HG02938 (cell line): ENCODE measurements at regions not wholly inside any gene's neighbourhood (a gene's known extent, or its start where the extent isn't known, plus 50 kb on each side); places are given as distances from the start of the nearest gene placed in this dataset.
A peak's percentile ranks its signal among the peaks of the same experiment; 100 is the strongest.

Source experiments
- ATAC-seq: cut with Tn5 transposase; IDR thresholded peaks from one replicate; pipeline ENCODE4 v1.9.1; 2021; ENCODE audit warnings: mild to moderate bottlenecking, moderate library complexity; ENCODE audit not compliant: unreplicated experiment

DNA sequence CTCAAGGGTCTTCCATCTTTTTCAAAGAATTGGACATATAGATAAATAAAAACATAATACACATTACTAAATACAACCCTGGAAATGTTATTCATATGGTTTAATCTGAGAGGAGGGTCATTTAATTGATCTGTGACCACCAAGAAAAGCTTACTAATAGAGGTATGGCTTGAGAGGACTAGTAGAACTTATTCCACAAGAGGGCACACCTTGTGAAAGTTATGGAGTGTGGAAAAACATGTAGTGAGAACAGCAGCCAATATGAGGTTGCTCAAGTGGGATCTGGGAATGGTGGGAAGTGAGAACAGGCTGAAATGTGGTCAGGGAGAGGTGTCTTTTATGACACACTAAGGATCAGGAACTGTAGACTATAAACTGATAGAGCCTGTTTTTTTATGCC is 973.5 kb upstream of the B3GALT2 start:
- no peak for ATAC-seq

DNA sequence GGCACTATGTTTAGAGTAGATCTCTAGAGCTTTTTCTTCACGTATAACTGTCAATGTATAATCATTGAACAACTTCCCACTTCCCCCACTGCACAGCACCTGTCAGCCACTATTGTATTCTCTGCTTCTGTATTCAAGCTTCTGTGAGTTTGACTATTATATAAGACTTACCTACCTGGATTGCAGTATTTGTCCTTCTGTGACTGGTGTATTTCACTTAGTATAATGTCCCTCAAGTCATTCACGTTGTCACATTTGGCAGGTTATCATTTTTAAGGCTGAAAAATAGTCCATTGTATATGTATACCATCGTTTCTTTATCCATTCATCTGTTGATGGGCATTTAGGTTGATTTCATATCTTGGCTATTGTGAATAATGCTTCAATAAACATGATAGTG is 969.5 kb upstream of the B3GALT2 start:
- ATAC-seq = no peak

DNA sequence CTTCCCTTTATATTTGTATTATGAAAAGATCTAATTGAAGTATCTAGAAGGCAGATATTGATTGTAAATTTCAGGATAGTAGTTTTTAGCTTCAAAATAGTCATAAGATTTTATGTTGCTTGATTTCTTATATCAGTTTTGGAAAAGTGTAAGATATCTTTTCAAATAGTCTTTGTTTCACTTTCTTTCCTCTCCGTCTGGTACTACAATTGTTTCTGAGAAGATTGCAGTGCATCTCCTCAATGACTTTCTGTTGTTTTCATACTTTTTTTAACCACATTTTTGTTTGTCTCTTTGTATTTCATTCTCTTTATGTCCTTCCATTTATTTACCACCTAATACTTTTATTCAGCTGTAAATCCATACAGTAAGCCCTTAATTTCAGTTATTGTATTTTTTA is 964.6 kb upstream of the B3GALT2 start:
- ATAC-seq = no peak

DNA sequence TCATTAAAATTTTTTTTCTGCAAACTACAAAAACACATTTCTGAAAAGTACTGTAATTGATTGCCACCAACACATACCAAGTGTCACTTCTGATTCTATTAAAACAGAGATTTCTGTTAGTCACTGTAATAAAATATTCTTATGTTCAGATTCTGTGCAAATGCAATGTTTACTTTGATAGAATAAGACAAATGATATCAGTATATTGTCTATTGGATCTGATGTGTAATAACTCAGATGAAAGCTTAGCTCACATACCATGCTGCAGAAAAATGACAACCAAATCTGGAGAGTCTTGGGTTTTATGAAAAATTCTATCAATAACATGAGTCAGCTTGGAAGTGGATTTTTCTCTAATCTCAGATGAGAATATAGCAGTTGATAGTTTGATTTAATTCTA is 963.8 kb upstream of the B3GALT2 start:
- no peak for ATAC-seq

DNA sequence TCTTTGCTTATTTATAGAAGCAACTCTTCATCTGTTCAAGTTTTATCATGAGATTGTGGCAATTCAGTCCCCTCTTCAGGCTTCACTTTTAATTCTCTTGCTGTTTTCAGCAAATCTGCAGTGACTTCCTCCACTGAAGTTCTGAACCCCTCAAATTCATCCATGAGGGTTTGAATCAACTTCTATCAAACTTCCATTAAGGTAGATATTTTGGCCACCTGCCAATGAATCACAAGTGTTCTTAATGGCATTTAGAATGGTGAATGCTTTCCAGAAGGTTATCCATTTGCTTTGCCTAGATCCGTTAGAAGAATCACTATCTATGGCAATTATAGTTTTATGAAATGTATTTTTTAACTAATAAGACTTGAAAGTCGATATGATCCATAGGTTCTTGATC is 946.7 kb upstream of the B3GALT2 start:
- no peak for ATAC-seq

DNA sequence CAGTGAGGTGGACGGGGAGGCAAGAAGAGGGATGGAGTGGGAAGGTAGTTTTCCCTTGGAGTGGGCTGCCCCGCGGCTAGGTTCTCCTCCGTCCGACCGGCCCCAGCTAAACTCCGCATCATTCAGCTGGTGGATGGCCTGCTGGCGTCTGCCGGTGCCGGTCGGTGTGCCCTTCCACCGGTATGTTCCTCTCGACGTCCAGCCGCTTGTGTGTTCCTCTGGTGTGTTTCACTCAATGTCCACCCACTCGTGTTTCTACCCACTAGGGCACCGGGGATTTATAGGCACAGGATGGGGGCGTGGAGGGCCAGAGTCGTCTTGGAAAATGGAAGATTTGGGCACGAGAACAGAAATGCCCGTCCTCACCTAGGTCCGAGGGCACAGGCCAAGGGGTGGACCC is 931.7 kb upstream of the B3GALT2 start:
- no peak for ATAC-seq

DNA sequence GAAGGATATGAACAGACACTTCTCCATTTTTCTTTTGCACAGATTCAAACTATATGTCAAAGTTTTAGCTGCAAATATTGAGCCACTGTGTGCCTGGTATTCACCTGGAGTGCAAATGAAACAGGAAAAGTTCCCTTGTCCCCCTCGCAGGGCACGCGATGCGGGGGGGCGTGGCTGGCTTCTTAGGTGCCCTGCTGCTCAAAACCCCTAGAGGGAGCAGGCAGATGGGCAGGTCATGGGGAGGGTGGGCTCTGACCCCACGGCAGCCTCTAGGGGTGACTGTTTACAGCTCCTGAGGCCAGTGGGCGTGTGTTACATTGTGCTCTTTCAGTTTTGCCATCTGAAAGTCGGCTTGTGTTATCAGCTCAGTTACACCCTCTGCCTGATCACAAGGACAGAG is 931.2 kb upstream of the B3GALT2 start:
- ATAC-seq = peak; percentile 53

DNA sequence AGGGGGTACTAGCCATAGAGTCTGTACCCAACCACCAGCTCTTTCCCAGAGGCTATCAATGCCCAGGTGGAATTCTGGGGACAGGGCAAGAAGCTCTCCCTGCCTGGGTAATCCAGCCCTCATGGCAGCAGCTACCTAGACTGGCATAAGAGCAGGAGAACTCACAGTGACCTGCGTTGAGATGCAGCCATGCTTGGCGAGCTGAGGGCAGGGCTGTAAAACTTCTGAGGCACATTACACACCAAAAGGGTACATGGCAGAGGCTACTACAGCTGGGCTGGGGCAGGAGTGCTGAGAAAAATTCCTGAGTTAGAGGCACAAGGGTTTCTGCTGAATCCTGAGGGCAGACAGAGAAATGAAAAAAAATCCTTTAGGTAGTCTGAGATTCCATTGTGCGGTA is 927.9 kb upstream of the B3GALT2 start:
- no peak for ATAC-seq

DNA sequence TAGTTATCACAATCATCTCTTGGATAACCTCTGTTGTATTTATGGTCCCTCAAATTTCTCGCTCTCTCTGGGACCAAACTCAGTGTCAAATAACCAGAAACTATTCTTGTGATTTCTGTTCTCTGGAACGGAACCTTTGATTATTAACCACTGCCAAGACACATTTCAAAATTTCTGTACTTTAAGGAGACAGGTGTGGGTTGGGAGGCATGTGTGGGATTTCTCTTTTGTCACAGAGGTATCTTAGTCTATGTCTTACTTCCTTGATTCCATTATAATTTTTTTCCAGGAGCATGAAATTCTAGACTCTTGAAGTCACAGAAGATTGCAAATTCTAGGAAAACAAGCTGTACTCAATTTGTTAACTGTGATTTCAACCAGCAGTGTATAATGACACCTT is 919.0 kb upstream of the B3GALT2 start:
- no peak for ATAC-seq

DNA sequence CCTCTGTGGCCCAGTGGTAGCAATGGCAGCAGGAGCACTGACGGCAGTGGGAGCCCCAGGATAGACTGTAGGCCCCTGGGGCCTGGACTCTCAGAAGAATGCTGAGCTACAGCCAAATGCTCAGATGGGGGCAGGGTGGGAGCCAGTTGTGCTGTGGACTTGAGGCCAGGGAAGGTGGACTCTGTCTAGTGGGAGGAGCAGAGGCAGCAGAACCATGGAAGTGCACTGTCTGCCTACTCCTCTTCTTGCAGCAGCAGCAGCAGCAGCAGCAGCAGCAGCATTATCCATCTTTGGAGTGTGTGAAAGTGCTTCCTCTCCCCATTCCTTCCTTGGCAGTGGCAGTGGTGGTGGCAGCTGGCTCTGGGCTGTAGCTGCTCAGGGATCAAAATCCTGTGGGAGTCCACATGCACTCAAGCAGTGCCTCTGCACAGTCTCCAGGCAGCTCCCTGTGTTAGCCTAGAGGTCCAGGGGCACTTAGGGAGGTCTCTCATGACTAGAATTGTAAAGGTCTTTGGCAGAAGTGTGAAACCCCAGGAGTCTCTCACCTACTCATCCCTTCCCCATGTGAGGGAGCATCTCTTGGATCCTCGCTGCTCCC is 917.9 kb upstream of the B3GALT2 start:
- ATAC-seq = no peak

DNA sequence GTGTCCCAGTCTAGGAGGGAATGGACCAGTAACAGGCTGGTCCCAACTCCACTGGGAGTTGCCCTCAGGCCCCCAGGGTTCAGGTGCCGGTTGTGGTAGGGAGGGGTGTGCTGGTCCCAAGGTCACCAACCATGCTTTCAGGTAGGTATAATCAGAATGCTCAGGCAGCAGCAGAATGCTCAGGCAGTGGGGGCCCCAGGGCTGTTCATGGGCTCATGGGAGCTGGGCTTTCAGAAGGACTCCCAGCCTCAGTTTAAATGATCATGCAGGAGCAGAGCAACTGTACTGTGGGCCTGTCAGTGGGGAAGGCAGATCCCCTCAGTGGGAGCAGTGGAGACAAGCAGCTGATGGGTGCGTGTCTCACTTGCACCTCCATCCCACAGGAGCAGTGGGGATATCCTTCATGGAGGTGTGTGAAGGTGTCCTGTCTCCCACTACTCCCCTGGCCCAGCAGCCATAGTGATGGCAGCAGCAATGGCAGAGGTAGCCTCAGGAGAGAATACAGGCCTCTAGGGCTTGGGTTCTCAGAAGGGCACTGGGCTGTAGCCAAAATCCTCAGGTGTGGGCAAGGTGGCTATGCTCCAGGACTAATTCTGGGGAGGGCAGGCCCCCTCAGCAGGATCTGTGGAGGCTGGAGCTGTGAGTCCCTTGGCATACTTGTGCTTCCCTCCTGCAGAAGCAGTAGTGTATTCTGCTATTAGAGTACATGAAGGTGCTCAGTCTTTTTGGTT is 917.3 kb upstream of the B3GALT2 start:
- ATAC-seq = no peak

DNA sequence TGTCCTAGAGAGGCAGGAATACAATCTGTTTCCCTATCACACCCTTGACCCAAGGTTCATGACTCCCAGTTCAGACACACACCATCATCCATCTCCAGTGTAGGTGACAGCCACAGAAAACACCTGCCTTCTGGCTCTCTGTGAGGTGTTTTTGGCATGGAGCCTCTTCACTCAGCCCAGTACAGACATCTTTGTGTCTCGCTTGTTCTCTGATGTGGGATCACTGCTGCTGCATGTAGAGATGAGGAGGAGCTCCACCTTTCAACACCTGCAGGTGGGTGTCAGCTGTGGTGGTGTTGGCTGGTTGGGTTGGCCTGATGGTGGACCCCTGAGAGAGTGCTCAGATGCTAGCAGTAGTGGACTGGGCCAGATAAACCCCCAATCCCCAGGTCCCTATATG is 916.7 kb upstream of the B3GALT2 start:
- ATAC-seq = no peak

DNA sequence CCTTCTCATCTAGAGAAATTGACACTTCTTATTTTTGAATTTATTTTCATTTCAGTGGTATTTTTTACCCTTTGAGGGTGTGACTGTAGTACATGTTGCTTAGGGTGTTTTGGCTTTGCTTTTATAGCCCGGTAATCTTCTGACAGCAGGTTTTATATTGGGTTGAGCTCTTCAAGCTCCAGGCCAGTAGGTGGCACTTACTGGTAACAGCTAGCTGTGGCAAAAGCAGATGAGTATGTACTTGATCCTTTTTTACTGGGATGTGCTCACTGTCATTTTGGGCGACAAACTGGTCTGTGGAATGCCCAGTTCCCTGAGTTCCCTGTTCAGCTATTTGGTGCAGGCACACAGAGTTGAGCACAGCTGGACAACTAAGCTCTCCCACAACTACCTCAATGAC is 916.2 kb upstream of the B3GALT2 start:
- ATAC-seq = no peak

DNA sequence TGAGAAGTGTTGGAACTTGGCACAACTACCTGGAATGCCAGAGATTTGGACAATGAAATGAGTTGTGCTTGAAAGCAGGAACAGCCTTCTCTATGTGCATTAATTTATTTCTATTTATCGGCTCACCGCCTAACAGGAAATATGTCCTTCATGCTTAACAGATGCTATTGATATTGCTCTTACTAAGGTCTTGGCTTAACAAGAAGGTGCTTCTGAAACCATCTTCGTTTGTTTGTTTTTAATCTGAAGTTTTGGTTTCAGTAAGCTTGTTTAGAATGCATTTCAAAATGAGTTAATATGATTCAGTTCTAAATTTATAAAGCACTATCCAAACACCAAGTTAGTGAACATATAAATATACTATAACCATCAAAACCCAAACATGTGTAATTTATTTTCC is 898.3 kb upstream of the B3GALT2 start:
- ATAC-seq = no peak

DNA sequence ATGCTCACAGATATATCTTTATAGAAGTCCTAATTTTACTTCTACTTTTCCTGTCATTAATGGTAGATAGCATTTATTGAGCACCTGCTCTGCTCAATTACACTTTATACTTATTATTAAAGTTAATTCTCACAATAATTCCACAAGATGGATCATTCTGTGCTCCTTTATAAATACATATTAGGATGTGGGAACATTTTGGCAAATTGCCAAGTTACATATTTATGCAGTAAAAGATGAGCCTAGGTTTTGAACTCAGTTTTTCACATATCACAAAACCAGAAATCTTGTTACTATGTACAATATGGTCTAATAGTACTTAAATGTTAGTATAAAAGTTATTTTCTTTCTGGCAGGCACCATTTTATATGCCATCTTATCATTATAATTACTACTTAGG is 895.0 kb upstream of the B3GALT2 start:
- ATAC-seq = no peak

DNA sequence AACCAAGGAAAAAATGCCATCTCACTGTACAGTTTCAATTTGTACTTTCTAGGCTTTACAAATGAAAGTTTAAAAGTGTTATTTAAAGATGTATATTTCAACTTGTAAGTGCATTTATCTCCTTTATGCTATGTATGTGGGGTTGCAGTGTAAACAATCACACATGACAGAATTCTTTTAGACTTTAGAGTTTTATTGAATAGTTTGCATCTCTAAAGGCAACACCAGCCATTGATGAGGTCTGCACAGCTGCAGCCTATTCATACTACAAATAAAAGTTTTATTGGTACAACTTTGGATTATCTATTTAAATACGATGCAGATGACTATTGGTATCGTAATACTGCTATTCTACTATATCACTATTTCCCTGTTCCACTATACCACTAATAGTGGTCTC is 894.4 kb upstream of the B3GALT2 start:
- no peak for ATAC-seq

DNA sequence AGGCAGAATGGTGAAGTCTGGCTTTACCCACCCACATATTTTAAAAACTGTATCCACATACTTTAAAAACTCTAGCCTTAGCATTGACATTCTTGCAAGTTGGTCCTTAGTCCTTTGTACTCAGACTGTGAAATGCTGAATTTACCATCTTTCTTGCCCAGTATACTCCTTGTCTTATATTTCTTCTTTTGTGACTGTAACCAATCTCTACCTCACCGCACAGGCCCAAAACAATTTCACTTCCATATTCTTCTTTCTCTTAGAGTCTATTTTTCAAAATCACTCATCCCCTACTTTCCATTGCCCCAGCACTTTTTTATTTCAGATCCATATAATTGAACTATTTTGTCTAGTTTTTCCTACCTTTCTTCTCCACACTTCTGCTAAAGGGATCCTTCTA is 892.4 kb upstream of the B3GALT2 start:
- peak; percentile 83 for ATAC-seq

DNA sequence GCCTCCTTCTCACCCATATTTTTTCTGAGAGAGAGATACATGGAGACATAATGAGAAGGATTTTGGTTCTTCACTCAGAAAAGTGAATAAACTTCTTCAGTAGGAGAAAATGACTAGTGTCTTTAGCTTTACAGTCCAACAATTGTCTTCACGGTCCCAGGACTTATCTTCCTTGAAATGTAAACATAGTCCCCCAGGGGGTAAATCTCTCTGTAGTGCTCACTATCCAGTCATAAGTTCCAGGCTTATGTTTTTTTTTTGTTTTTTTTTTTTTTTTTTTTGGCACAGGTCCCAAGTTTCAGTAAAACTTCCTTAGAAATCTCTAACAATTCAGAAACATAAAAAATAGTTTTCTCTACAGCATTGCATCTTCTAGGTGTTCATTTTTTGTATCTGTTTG is 890.2 kb upstream of the B3GALT2 start:
- ATAC-seq = no peak

DNA sequence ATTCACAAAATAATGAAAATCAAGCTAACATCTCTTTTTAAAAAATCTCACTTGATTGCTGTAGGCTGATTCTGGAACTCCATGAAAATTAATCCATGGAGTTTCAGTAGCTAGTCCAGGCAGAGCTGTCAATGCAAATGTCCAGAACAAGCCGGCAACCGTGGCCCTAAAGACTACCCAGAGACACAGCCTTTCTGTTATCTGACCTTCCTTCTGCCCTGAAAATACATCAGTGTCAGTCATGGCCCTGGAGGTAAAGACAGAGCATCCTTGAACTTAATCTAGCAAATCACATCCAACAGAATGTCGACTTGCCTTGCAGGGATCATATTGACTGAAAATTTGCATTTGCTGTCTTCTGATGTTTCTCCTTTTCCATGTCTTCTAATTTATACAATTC is 887.4 kb upstream of the B3GALT2 start:
- no peak for ATAC-seq

DNA sequence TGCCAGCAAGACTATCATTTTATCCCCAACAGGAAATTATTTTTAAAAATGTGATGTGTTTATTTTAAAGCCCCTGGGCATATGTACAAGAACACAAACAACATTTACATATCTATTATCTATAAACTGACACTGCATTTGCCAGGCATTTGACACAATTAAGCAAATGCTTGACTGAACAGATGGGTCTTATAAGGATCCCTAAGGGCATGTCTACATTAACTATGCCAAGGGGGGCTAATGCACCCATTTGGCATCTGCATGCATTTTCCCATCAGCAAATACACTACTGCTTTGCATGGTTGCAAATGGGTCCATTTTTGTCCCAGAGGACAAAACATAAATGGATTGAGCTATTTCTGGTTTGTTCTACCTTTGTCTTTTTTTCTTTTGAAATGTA is 884.8 kb upstream of the B3GALT2 start:
- no peak for ATAC-seq

DNA sequence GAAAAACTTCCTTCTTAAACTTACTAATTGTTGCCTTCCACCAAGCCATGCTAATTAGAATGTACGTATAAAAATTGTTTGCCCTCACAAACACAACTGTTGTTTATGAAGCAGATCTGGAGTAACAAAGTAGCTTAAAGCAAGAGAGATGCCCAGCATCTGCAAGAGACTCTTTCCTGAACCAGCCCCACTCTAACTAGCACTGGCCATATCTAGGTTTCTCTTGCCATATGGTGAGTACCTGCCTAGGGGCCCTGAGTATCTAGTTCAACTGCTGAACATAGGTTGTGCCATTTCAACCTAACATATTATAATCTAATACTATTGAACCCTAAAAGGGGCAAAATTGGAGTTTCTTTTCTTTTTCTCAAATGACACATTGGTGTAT is 883.4 kb upstream of the B3GALT2 start:
- no peak for ATAC-seq

DNA sequence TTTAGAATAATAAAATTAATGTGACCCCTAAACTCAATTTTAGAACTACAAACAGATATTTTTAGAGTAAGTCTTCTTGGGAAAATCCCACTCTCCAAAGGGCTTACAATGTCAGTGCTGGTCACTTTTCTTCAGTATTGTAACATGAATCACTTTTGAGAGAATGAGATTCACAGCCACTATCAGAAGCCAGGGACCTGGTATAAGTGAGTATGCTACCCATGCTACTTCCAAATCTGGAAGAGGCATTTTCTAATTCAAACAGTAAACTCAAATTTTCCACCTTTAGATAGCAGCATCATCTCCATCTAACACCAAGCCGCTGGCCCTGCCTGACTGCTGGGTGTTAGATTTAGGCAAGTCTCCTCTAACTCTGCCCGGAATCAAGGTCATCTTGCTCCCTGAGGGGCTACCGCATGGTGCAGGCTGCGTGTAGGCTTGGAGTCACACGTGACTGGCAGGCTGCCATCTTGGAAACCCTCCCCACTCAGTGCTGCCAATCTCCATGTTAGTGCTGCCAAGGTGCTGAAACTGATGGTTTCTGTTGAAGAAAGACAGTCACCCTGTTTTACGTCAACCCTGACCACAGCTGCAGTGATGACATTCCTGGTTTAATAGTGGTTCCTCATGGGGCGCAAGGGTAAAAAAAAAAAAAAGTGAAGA is 882.9 kb upstream of the B3GALT2 start:
- no peak for ATAC-seq
